ENCODE measurements at regions not wholly inside any gene's neighbourhood (a gene's known extent, or its start where the extent isn't known, plus 50 kb on each side); places are given as distances from the start of the nearest gene placed in this dataset.
A peak's percentile ranks its signal among the peaks of the same experiment; 100 is the strongest.

- no peaks in the 10 kb centered on the region for H3K36me3 ChIP-seq (ENCODE audit: control insufficient read depth in 2 of 2, insufficient read depth in 1 of 2, low read length in 2 of 2)
- ChIA-PET POLR2A (no interaction called here), CTCF (interaction anchor here (0.6 kb wide), 1 partner anchor 849 kb away, joined by 3 read pairs; no protein-coding TSS in a partner anchor)
- no peak overlapping the region for H3K27ac ChIP-seq (ENCODE audit: extremely low read depth, low read depth, low read length)
- peaks cover 17% of the 10 kb centered on the region; the same call in 1 of the 2 replicates for H3K4me1 ChIP-seq (ENCODE audit: control insufficient read depth, insufficient read depth, low read length)
- TF ChIP-seq KLF16 (tag by site-specific recombination; IDR thresholded peaks at IDR 0.05) (no peak), PRDM1 (tag by site-specific recombination; IDR thresholded peaks at IDR 0.05) (no peak), GLI4 (tag by site-specific recombination; IDR thresholded peaks at IDR 0.05) (no peak), ZSCAN5A (tag by site-specific recombination; IDR thresholded peaks at IDR 0.05) (no peak), ZNF211 (tag by site-specific recombination; IDR thresholded peaks at IDR 0.05; ENCODE audit: low read depth) (no peak), ZNF610 (tag by site-specific recombination; IDR thresholded peaks at IDR 0.05; ENCODE audit: borderline replicate concordance) (no peak), ZNF302 (tag by site-specific recombination; IDR thresholded peaks at IDR 0.05; ENCODE audit: low read depth) (no peak), ZNF404 (tag by site-specific recombination; IDR thresholded peaks at IDR 0.05) (no peak), ZNF837 (tag by site-specific recombination; IDR thresholded peaks at IDR 0.05) (no peak), ZNF580 (tag by site-specific recombination; IDR thresholded peaks at IDR 0.05) (no peak), HOXC10 (CRISPR knock-in tag; IDR thresholded peaks at IDR 0.05) (no peak), PATZ1 (tag by site-specific recombination; IDR thresholded peaks at IDR 0.05) (no peak), ZNF121 (tag by site-specific recombination; IDR thresholded peaks at IDR 0.05) (no peak), ZNF221 (tag by site-specific recombination; IDR thresholded peaks at IDR 0.05; ENCODE audit: borderline replicate concordance) (no peak)
- no peak overlapping the region for H3K4me3 ChIP-seq (ENCODE audit: low read depth, low read length)
- no peaks in the 10 kb centered on the region for H3K9me3 ChIP-seq (ENCODE audit: control insufficient read depth, insufficient read depth, low read depth, low read length)
These were observed 155.1 kb upstream of the PRICKLE1 start for GRCh38 chr12:42744539-42745182.

GRCh38 chr12:42742716-42743115 lies 153.2 kb upstream of the PRICKLE1 start:
- peaks cover 17% of the 10 kb centered on the region; the same call in 1 of the 2 replicates for H3K4me1 ChIP-seq (ENCODE audit: control insufficient read depth, insufficient read depth, low read length)
- POLR2A ChIA-PET = no interaction called here
- H3K9me3 ChIP-seq (ENCODE audit: control insufficient read depth, insufficient read depth, low read depth, low read length) = no peaks in the 10 kb centered on the region
- CTCF ChIA-PET = no interaction called here
- H3K27ac ChIP-seq (ENCODE audit: extremely low read depth, low read depth, low read length) = no peak overlapping the region
- H3K36me3 ChIP-seq (ENCODE audit: control insufficient read depth in 2 of 2, insufficient read depth in 1 of 2, low read length in 2 of 2) = no peaks in the 10 kb centered on the region
- no peak overlapping the region for H3K4me3 ChIP-seq (ENCODE audit: low read depth, low read length)
- no peak for TF ChIP-seq ZNF624 (tag by site-specific recombination; IDR thresholded peaks at IDR 0.05)
- TF ChIP-seq SETDB1 (IDR thresholded peaks at IDR 0.05; ENCODE audit: insufficient read length, low read length) = peak; percentile 25
- no peak for TF ChIP-seq ZNF341 (tag by site-specific recombination; IDR thresholded peaks at IDR 0.05; ENCODE audit: low read depth)
- no peak for TF ChIP-seq ZFP41 (tag by site-specific recombination; IDR thresholded peaks at IDR 0.05; ENCODE audit: borderline replicate concordance)
- no peak for TF ChIP-seq ZNF211 (tag by site-specific recombination; IDR thresholded peaks at IDR 0.05; ENCODE audit: low read depth)
- TF ChIP-seq ZNF843 (tag by site-specific recombination; IDR thresholded peaks at IDR 0.05) = no peak
- no peak for TF ChIP-seq ZNF184 (tag by site-specific recombination; IDR thresholded peaks at IDR 0.05)
- no peak for TF ChIP-seq ZNF529 (tag by site-specific recombination; IDR thresholded peaks at IDR 0.05; ENCODE audit: insufficient replicate concordance)
- no peak for TF ChIP-seq ZNF16 (tag by site-specific recombination; IDR thresholded peaks at IDR 0.05; ENCODE audit: low read depth)
- TF ChIP-seq TCF7L2 (IDR thresholded peaks at IDR 0.05; ENCODE audit: borderline replicate concordance, low read depth, low read length) = no peak
- TF ChIP-seq PRDM4 (tag by site-specific recombination; IDR thresholded peaks at IDR 0.05) = no peak
- TF ChIP-seq SP7 (tag by site-specific recombination; IDR thresholded peaks at IDR 0.05) = 0 out of 2 replicates have a peak, but pooled peaks have one; percentile 32
- no peak for TF ChIP-seq ZNF513 (tag by site-specific recombination; IDR thresholded peaks at IDR 0.05)
- TF ChIP-seq ZNF214 (tag by site-specific recombination; IDR thresholded peaks at IDR 0.05; ENCODE audit: borderline replicate concordance) = no peak
- TF ChIP-seq ZBTB48 (tag by site-specific recombination; IDR thresholded peaks at IDR 0.05) = peak; percentile 47; the same call in 1 of the 2 replicates
- TF ChIP-seq ZNF157 (tag by site-specific recombination; IDR thresholded peaks at IDR 0.05) = no peak
